A549 (cell line): ENCODE measurements at regions not wholly inside any gene's neighbourhood (a gene's known extent, or its start where the extent isn't known, plus 50 kb on each side); places are given as distances from the start of the nearest gene placed in this dataset.

Experiments used
- ATAC-seq, 2 experiments: fragments of 200-7000 bp in 1 of 2; fragments of >200 bp in 1 of 2; cut with Nextera tagmentation in 1 of 2; cut with Tn5 transposase in 1 of 2; 3 replicates each; pipeline versions ENCODE4 v1.8.0 to v1.9.1; 2018 to 2020; ENCODE audit warnings: mild to moderate bottlenecking in 1 of 2, moderate library complexity in 1 of 2
- CTCF ChIA-PET: fragments of 300-600 bp; sonication (Branson Sonifier 250); formaldehyde crosslinking; extraction: SDS; loops from one replicate; lab custom pipeline; 2021; ENCODE audit warnings: antibody characterized with exemption, inconsistent platforms; lab: Yijun Ruan, JAX
- POLR2A ChIA-PET: fragments of 350-600 bp; formaldehyde crosslinking; extraction: SDS; loops from one replicate; lab custom pipeline; 2021; ENCODE audit warnings: antibody characterized with exemption, inconsistent platforms; lab: Yijun Ruan, JAX
- DNase-seq, 2 experiments: peaks; one replicate each; pipeline versions ENCODE4 v3.0.0 to v3.0.0-alpha.2; 2011 to 2016; ENCODE audit warnings: low read depth in 1 of 2, low spot score in 1 of 2
- FAIRE-seq: peaks from 2 replicates; lab custom pipeline; 2011; peaks lifted over from hg19 to GRCh38; lab: Jason Lieb, UNC
- H3K27ac ChIP-seq, 2 experiments: fragments of >200 bp; sonication (Bioruptor Twin); formaldehyde crosslinking; 3 replicates each; pipeline ENCODE4 v1.5.1; 2016 to 2017
- H3K4me1 ChIP-seq: fragments of >200 bp; sonication (Bioruptor Twin); formaldehyde crosslinking; 3 replicates; pipeline ENCODE4 v1.6.1; 2016
- H3K4me2 ChIP-seq: fragments of >200 bp; sonication (Bioruptor Twin); formaldehyde crosslinking; 3 replicates; pipeline ENCODE4 v1.6.1; 2016
- H3K4me3 ChIP-seq: fragments of >200 bp; sonication (Bioruptor Twin); formaldehyde crosslinking; 3 replicates; pipeline ENCODE4 v1.5.1; 2016
- H3K9me3 ChIP-seq: fragments of >200 bp; sonication (Bioruptor Twin); formaldehyde crosslinking; 3 replicates; pipeline ENCODE4 v1.6.1; 2016
- BCL3 ChIP-seq: fragments of >200 bp; sonication (Bioruptor Twin); formaldehyde crosslinking; IDR thresholded peaks from 3 replicates; pipeline ENCODE4 v1.6.1; 2016
- CHD2 ChIP-seq: fragments of 150-350 bp; IDR thresholded peaks from 2 replicates; pipeline ENCODE4 v1.6.1; 2014; ENCODE audit warnings: low read length; ENCODE audit not compliant: partially characterized antibody
- CHD4 ChIP-seq: fragments of 200-600 bp; sonication (generic); IDR thresholded peaks from 2 replicates; pipeline ENCODE4 v1.6.1; 2016; ENCODE audit warnings: antibody characterized with exemption, mild to moderate bottlenecking, borderline replicate concordance
- ELK1 ChIP-seq: fragments of 150-350 bp; IDR thresholded peaks from 2 replicates; pipeline ENCODE4 v1.6.1; 2014; ENCODE audit warnings: low read depth, mild to moderate bottlenecking, low read length
- ESRRA ChIP-seq: fragments of 150-350 bp; IDR thresholded peaks from 2 replicates; pipeline ENCODE4 v1.6.1; 2014; ENCODE audit warnings: mild to moderate bottlenecking, low read length, borderline replicate concordance
- FOXS1 ChIP-seq: fragments of 250-450 bp; sonication (Bioruptor Pico); IDR thresholded peaks from 2 replicates; pipeline ENCODE4 v1.5.0; 2020; ENCODE audit warnings: mild to moderate bottlenecking, moderate library complexity
- HDAC2 ChIP-seq: fragments of 200-600 bp; sonication (generic); IDR thresholded peaks from 2 replicates; pipeline ENCODE4 v1.6.1; 2016
- HES2 ChIP-seq: fragments of >200 bp; sonication (Bioruptor Twin); formaldehyde crosslinking; IDR thresholded peaks from 2 replicates; pipeline ENCODE4 v1.6.1; 2016
- HMGXB4 ChIP-seq: fragments of 250-450 bp; sonication (Bioruptor Pico); IDR thresholded peaks from 2 replicates; pipeline ENCODE4 v1.5.0; 2021; ENCODE audit warnings: mild to moderate bottlenecking, moderate library complexity, borderline replicate concordance
- HOXA7 ChIP-seq: fragments of 250-450 bp; sonication (Bioruptor Pico); IDR thresholded peaks from 2 replicates; pipeline ENCODE4 v1.5.0; 2020; ENCODE audit warnings: mild to moderate bottlenecking, moderate library complexity
- JUN ChIP-seq, 2 experiments: fragments of >200 bp; sonication (Bioruptor Twin); formaldehyde crosslinking; IDR thresholded peaks; 2 replicates in 1 of 2; 3 replicates in 1 of 2; pipeline ENCODE4 v1.6.1; 2016 to 2017
- JUNB ChIP-seq: fragments of >200 bp; sonication (Bioruptor Twin); formaldehyde crosslinking; IDR thresholded peaks from 2 replicates; pipeline ENCODE4 v1.6.1; 2016
- KDM1A ChIP-seq: fragments of 200-600 bp; sonication (generic); IDR thresholded peaks from 2 replicates; pipeline ENCODE4 v1.6.1; 2016; ENCODE audit warnings: low read depth, mild to moderate bottlenecking
- MAFK ChIP-seq: fragments of 450-650 bp; IDR thresholded peaks from 2 replicates; pipeline ENCODE4 v1.6.1; 2014; ENCODE audit not compliant: partially characterized antibody
- MAX ChIP-seq: IDR thresholded peaks from 2 replicates; pipeline ENCODE4 v1.6.1; 2012
- NR3C1 ChIP-seq: fragments of >200 bp; sonication (Bioruptor Twin); formaldehyde crosslinking; IDR thresholded peaks from 3 replicates; pipeline ENCODE4 v1.6.1; 2017
- RCOR1 ChIP-seq: fragments of 150-350 bp; IDR thresholded peaks from 2 replicates; pipeline ENCODE4 v1.6.1; 2014; ENCODE audit warnings: antibody characterized with exemption, low read length, low read depth
- REST ChIP-seq: fragments of 200-600 bp; sonication (generic); IDR thresholded peaks from 2 replicates; pipeline ENCODE4 v1.6.1; 2016; ENCODE audit warnings: antibody characterized with exemption, mild to moderate bottlenecking, moderate library complexity
- SREBF2 ChIP-seq: fragments of 450-650 bp; IDR thresholded peaks from 2 replicates; pipeline ENCODE4 v1.6.1; 2014; ENCODE audit warnings: mild to moderate bottlenecking, moderate library complexity
- TFCP2L1 ChIP-seq: fragments of 250-450 bp; sonication (Bioruptor Pico); IDR thresholded peaks from 2 replicates; pipeline ENCODE4 v1.5.0; 2021; ENCODE audit warnings: mild to moderate bottlenecking
- ZFP36 ChIP-seq: fragments of 450-650 bp; IDR thresholded peaks from 2 replicates; pipeline ENCODE4 v1.6.1; 2014; ENCODE audit warnings: borderline replicate concordance; ENCODE audit not compliant: partially characterized antibody
- WGBS: methylation state at CpG from one replicate; pipeline ENCODE4 v1.1.6; 2017; ENCODE audit errors: missing lambda C conversion rate; 5-methylcytosine and 5-hydroxymethylcytosine counted together

GRCh38 chr5:74261421-74261820, 379.1 kb downstream of the ENC1 start:
- TF ChIP-seq MAFK (peak; percentile 36), ELK1 (no peak)
- no peak overlapping the region for H3K4me2 ChIP-seq
- 69% methylated on average over 3 of the region's 3 CpGs for WGBS
- no peak for FAIRE-seq
- POLR2A ChIA-PET = no interaction called here
- H3K27ac ChIP-seq = no peak overlapping the region
- H3K4me1 ChIP-seq = no peaks in the 10 kb centered on the region
- DNase-seq = no peak
- H3K9me3 ChIP-seq = no peaks in the 10 kb centered on the region
- ATAC-seq = no peak
- CTCF ChIA-PET = no interaction called here
- no peak overlapping the region for H3K4me3 ChIP-seq

- no peak for FAIRE-seq
- TF ChIP-seq JUN (IDR thresholded peaks at IDR 0.05) (no peak), TFCP2L1 (no peak), NR3C1 (no peak), JUNB (no peak), HOXA7 (CRISPR knock-in tag) (no peak), KDM1A (no peak), MAX (no peak), SREBF2 (no peak), HES2 (no peak), FOXS1 (no peak), BCL3 (no peak), HDAC2 (no peak), ZFP36 (no peak), CHD2 (no peak), ELK1 (no peak), CHD4 (no peak), HMGXB4 (CRISPR knock-in tag) (no peak), ESRRA (no peak), REST (no peak), RCOR1 (no peak)
- TF ChIP-seq, all 56 proteins: peak for 0
- Histone ChIP-seq H3K4me3 (no peak overlapping the region), H3K27ac (no peak overlapping the region), H3K4me1 (no peaks in the 10 kb centered on the region), H3K9me3 (no peaks in the 10 kb centered on the region), H3K4me2 (no peak overlapping the region)
- WGBS = 73% methylated on average over 7 of the region's 7 CpGs
- ATAC-seq (no peak), DNase-seq (no peak)
- POLR2A ChIA-PET = interaction anchor here (0.6 kb wide), 1 partner anchor 67 kb away, joined by 4 read pairs; no protein-coding TSS in a partner anchor
- CTCF ChIA-PET = interaction anchor here (1.1 to 2.4 kb wide), 2 partner anchors 10 to 381 kb away, joined by 3 to 5 read pairs; partner anchors contain the start of gene ENC1
These were observed 381.0 kb downstream of the ENC1 start for GRCh38 chr5:74259572-74259971.
